NCI-H1436 treated with DMSO at 0.1 percent for 48 hours (cell line): ENCODE measurements at regions not wholly inside any gene's neighbourhood (a gene's known extent, or its start where the extent isn't known, plus 50 kb on each side); places are given as distances from the start of the nearest gene placed in this dataset.

Experiments
- DNase-seq: peaks from one replicate; lab custom pipeline; 2025; lab: John Stamatoyannopoulos, UW

DNA sequence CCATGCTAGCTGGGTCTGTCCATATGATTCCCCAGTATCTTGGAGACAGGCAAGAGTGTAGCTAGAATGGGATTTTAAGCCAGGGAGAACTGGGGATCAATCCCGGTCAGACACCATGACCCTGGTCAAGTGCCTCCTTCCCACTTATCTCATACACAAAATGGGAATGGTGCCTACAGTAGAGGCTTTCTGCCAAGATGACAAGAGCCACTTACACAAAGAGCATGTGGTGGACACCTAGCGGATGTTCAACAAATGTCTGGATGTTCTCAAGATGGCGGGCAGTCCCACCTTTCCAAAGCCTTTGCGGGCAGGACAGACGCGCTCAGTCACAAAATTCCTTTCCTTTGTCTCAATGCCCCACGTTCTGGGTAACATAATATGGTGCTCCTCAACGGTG lies 57.3 kb downstream of the MAF start:
- DNase-seq = no peak

DNA sequence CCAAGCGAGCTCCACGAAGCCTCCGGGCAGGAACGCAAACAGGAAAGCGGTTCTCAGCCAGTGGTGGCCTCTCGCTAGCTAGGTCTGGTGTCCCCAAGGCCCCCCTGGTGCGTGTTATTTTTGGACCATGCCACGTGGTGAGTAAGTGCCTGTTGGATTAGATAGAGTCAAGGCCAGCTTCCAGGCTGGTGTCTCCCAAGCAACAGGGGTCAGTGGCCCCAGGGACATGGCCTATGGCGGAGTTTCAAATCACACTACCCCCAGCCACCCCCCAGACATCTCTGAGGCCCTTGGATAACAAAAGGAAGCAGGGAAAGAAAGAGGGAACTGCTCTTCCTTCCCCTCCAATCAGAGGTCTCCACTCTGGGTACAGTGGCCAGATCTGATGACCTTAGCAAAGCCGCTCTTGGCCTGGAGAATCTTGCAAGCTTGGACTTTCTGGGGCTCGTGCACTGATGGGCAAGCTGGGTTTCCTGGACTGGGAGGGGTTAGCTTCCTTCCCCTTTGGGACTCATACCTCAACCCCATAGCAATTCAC lies 58.2 kb downstream of the MAF start:
- no peak for DNase-seq

DNA sequence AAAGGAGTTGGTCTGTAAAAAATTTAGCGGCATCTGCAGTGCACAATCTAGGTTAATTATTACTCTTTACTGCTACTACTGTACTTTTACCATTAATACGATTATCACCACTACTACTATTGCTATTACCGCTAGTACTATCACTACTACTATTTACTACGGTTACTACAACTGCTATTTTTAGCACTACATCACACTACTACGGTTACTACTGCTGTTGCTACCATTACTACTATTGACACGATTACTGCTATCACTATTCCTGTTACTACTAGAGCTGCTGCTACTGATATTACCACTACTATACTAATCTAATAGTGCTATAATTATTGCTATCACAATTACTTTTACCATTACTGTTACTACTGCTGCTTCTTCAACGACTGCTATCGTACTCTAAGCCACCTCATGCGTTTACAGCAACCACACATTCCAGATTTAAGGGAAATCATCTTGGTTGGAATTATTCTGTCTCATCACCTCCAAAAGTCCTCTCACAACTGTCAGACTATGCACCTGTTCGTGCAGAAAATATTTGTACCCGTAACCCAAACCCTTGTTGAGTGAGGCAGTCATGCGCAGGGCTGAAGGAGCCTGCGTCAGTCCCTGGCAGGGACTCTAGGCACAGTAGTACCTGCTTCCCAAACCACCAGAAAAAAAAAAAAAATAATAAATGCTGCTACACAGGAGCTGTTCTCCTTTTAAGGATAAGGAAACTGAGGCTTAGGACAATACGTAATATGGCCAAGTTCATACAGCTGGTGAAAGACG lies 59.5 kb downstream of the MAF start:
- DNase-seq = no peak

DNA sequence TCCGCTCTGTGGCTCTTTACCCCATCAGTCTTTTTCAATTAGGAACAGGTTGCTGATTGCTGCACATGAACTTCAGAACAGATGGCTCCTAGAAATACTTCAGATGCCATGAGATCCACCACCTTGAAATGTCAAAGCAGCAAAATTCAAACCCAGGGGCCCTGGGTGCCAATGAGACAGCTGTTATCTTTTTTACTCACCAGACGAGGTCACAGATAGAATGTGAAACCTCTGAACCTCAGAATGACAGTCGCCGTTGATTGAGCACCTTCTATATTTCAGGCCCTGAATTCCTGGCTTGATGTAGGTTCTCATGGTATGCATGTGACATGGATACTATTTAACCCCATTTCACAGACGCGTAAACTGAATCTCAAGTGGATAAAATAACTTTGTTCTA lies 63.0 kb downstream of the MAF start:
- DNase-seq = no peak

DNA sequence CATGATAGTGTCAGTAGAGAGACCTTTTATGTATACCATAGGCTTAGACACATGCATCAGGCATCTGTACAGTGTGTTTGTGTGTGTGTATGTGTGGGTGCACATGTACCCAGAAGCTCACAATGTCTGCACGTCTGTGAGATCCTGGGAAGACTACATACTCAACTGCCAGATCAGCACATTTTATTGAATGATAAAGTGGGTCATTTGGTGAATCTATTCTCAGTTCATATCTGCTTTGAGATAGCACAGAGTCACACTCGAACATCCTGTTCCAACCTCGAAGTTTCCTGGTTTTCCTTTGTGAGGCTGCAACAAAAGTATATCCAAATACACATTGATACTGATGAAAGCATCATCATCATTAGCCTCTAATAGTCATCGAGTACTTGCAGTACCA lies 63.6 kb downstream of the MAF start:
- no peak for DNase-seq

DNA sequence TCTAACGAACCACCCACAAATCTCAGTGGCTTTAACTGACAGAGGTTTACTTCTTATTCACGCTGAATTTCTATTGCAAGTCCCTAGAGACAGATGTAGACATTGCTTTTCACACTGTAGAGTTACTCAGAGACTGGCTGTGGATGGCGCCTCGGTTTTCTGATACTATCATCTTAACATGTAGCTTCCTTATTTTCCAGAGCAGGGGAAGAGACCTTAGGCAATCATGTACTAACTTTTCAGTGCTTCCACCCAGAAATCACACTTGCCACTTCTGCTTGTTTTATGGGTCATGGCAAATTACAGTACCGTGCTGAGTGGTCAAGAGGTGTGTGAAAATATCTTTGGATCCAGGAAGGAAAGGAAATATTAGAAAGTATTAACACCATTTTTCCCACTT lies 65.4 kb downstream of the MAF start:
- DNase-seq = no peak

DNA sequence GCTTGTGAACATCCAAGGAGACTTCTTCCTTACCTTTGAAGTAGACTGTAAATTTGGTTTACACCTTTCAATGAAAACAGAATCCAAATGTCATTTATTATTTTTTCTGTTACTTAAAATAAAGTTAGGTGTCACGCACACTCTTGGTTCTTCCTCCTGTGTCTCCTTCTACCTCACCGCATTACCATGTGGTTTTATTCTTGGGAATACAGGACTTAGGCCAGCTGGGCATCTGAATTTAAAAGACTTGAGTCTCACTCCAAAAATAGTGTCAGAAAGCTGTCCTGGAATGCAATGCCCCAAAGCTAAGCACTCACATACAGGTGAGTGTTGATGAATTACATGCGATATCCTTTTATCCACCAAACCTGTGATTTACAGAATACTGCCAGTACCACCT lies 66.4 kb downstream of the MAF start:
- DNase-seq = no peak

DNA sequence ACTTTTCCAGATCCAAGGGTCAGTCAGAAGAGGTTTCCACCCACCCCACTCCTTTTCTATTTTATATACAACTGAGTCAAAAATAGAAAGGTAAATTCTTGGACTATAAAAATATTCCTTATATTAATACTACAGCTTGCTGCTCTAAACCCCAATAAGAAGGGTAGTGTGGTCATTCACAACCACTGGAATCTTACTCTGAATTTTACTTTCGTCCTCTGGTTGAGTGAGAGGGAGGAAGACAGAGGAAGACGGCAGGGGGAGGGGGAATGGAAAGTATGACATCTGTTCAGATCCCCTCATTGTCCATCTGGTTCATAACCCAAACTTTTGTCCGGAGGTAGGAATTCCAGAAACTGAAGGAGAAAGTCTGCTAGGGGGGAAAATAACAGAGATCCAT lies 67.2 kb downstream of the MAF start:
- no peak for DNase-seq

DNA sequence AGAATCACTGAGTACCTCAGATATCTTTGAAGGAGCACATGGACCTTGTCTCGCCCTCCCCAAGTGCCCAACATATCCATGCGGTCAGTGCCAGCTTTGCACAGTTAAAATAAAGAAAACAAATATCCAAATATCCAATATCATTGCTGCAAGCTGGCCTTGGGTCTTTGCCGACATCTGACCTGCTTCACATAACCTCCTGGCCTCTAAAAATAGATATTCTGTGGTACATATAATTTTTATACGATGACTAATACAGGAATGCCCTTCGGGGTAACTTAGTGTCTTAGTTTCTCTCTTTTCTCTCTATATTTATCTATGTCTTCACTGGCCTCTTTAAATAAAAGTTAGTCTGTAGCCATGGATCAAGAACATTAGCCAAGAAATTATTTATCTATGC lies 67.8 kb downstream of the MAF start:
- no peak for DNase-seq

DNA sequence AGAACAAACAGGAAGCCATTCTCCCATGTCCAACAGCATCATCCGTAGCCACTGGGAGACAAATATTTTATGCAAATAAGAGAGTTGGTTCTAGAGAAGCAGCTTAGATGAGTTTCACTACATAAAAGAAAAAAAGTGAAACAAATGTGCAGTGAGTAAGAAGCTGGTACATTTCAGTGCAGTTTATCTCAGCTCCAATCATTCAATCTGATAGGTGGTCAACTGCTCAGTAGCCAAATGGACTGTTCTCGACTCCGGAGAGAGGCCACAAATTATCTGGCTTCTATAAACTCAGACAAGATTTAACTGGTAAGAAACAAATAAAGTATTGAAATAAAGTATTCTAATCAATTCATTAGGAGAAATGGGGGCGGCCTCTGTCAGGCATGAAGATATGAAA lies 68.3 kb downstream of the MAF start:
- no peak for DNase-seq

DNA sequence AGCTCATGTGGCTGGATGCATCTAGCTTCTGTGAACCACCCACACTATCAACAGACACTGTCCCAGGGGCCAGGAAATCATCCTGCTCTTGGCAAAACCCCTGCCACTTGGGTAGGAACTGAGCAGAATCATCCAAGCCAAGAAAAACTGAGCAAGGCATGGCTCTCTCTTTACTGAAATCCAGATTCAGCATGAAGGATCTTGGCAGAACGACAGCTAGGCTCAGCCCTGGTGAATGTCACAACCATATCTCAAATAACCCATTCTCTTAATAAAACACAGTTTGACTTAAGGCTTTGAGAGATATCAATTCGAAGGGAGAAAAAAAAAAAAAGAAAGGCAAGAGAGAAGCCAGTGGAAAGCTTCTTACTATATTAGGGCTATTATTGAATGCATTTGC lies 72.2 kb downstream of the MAF start:
- no peak for DNase-seq

DNA sequence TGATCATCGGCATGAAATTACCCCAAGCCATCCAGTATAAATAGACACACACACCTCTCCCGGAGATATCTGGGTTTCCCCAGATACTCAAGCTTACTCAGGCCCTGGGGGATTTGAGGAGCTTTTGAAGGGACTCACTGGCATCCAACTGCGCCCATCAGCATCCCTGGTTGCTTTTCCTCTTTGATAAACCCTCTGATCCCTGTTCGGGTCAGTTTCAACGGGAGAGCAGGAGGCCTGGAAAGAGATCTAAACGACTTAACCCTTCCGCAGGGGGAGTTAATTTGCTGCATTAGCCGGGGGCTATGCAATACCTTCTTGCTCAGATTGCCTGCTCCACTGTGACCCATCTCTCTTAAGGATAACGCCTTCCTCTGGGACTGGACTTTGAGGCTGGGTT lies 76.6 kb downstream of the MAF start:
- no peak for DNase-seq

DNA sequence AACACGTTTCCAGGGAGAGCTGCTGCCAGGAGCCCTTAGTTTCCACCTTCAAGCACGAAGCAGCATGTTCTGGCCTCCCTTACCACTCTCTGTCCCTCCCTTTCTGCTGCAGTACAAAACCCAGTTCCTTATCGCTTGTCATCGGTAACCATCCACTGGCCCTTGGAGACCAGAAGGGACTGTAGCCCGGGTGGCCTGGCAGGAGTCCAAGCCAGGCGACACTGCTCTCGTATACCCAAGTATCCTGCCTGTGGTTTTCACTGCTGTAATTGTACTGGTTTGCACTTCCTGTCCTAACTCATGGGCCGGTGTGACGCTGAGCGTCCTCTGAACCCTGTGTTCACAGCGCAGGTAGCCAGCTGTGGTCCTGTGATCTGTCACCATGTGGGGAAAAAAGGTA lies 81.1 kb downstream of the MAF start:
- DNase-seq = no peak

DNA sequence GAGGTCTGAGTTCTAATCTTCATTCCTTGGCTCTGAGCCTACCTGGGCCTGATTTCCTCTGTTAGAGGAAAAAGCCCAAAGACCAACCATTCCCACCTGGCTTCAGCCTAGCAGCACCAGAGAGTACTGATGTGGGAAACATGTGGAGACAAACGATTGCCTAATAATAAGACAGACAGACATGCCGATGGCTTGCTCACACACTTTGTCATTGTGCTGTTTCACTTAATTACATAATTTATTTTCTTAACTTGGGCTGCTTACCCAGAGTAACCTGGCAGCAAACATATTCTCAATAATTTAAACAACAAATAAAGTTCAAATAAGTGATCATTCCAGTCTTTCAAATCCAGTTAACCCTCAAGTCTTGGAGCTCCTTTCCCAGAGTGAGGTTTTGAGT lies 83.4 kb downstream of the MAF start:
- no peak for DNase-seq

DNA sequence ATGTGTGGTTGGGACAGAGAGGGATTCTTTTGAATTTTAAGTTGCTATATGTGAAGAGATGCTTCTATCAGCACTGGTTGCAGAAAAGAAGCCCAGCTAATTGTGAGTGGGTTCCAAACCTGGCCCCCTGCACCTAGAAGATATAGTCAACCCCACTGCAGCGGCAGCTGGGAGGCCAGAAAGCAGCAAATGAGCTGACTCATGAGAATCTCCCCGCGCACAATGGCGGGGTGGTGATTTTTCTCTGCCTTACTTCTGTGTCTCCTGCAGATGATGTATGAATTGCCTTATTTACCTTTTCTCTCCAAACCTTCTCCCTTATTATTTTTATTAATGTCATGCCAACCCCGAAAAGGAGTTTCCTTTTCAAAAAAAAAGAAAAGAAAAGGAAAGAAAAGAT lies 89.7 kb downstream of the MAF start:
- no peak for DNase-seq

DNA sequence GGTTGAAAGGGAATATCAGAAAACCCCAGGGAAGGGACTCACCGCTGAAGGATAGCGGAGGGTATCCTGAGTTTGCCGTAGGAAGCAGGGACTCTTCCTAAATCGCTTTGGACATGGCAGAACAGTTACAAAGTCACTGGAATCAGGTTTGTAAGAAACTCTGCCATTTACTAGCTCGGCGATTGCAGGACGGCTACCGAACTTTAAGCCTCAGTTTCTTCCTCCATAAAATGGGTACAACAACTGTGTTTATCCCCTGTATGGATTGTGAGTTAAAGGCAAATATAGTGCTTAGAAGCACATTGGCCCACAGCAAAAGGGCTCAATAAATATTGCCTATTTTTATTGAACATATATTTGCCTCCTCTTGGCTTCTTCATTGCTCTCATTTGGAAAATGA lies 90.6 kb downstream of the MAF start:
- no peak for DNase-seq

DNA sequence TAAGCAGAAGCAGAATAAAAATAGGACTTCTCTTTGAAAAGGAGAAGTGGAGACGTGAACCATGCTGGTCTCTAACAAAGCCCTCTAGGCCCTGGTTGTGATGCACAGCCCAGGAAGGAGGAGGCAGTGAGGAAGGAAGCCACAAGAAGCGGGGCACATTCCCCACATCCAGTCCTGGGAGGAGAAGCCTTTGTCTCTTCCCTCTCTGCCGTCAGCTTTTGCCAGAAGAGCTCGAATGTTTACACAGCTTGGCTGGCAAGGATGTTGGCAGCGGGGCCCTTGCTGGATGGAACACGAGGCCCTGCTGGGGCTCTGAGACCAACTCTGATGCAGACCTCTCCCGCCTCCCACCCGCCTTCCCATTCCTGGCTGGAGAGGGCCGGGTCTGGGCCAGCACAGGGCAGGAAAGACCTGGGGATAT lies 91.3 kb downstream of the MAF start:
- DNase-seq = no peak

DNA sequence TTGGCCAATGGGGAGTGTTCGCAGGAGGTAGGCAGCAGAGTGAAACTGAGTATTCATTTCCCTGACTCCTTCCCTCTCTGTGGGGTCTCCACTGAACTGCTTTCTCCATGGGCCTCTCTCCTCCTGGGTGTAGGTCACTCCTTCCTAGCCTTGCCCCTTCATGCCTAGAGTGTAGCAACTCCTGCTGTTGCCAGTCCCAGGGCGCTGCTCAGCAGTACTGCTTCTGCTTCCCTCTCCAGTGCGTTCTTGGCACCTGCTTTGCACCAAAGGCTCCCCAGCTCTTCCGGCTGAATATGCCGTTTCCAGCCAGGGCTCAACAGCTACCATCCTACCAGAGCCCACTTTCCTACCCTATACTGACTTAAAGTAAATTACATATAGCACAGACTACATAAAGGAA lies 92.2 kb downstream of the MAF start:
- no peak for DNase-seq

DNA sequence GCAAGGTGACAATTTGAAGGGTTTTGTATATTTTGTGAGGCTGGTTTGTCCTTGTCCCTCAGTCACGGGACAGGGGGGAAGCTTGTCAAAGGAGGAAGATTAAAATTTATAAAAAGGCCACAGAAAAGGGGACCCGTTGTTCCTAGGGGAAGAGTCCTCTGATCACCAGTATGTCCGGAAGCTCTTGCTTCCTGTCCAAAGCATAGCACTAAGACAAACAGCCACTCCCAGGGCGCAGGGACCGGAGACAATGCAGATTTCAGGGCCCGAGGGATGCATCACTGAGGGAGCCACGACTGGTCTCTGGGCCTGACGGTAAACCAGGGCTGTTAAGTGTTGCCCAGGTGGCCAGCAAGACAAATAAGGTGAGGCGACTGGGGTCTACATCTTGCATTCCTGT lies 95.2 kb downstream of the MAF start:
- DNase-seq = no peak

DNA sequence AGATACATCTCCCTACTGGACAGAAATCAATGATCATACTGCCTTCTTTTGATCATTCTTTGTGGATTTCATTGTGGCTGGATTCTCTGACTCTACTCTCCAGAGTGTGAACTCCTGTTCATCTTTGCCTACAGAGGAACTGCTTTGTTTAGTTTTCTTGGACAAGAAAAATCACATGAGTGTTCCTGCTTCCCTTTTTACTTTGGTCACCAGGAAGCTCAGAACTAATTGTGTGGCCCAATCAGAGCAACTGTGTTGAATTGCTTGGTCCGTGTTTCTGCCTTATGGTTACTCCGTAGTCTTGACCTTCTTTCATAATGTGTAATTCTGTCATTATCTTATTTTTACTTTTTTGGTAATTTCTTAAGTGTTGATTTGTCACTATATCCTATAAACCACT lies 97.0 kb downstream of the MAF start:
- DNase-seq = no peak

DNA sequence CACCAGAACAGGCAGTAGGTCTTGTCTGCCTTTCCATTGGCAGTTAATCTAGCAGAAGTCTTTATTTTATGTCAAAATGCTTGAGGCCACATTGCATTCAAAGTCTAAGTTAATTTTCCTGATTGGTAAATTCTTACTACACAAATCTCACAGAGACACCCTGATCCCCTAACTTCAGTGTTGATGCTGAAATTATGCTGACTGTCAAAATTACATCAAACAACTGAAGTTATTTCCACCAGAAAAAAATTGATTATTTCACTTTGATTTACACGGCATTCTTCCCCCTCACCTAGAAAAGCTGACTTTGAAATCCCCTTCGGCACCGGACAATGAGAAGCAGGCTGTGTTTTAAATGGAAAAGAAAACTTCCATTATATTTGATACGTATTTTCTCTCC lies 99.1 kb downstream of the MAF start:
- DNase-seq = no peak

DNA sequence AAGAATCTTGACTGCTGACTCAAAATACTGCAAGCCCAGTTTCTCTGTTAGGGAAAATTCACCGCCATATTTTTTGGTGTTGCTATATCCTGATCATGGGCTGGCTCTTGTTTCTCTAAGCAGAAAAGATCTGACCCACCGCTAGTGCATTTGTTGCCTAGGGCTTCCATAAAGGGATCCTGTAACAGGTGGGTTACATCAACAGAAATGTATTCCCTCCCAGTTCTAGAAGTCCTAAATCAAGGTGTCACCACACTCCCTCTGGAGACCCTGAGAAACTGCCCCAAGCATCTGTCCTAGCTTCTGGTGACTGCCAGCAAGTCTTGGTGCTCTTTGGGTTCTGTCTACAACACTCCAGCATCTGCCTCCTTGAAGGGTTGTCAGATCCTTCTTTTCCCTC lies 99.7 kb downstream of the MAF start:
- DNase-seq = no peak

DNA sequence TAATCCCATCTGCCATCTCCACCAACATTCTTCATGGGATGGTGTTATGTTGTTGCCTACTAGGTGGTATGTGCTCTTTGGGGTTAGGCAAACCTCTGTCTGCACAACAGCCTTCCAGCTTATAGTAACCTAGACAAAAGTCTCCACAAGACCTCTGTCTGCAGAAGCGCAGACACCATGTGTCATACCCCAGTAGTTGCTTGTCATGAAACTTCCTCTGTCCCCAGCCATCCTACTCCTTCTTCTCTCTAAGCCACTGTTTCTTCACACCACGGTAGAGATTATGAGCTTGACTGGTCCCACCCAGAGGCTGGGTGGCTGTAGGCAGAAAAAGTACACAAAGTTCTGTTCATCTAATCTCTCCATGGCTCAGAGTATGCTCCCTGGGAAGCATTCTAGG lies 100.3 kb downstream of the MAF start:
- DNase-seq = no peak

DNA sequence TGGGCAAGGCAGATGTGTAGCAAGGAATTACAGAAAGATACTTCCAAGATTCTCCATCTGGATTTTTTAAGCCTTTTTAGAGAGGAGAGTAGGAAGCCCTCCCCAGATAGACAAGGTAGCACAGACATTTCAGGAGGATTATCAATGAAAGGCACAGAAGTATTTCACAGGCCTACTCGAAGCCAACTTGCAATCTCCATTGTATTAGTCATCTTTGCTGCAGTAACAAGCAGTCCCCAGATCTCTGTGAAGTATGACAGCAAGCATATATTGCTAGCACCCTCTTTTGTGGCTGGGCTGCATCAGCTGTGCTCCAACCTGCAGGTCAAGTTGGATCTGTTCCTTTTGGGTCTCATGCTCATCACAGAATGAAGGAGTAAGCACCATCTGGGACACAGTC lies 101.6 kb downstream of the MAF start:
- DNase-seq = no peak
